Activated naive CD4-positive, alpha-beta T cell (primary cell): ENCODE measurements at regions not wholly inside any gene's neighbourhood (a gene's known extent, or its start where the extent isn't known, plus 50 kb on each side); places are given as distances from the start of the nearest gene placed in this dataset.

ENCODE experiments used
- DNase-seq, 4 experiments: peaks; one replicate each; lab custom pipeline; 2025; lab: John Stamatoyannopoulos, UW

DNA sequence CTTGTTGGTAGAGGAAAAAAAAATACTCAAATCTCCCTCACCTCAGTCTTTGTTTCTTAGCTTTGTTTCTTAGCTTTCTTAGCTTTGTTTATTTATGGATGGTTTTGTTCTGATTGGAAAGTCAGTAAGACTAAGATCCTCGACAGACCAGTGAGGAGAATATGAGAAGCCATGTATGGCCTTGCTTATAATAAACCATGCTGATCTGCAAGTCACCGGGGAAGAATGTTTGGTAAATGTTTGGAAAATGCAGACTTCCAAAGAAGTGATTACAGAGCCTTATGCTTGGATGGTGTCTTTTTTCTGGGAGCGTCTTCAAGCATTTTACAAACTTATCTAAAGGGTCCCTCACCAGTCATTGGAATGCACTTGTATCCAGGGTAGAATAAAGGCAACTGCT lies 90.1 kb upstream of the NOCT start:
- DNase-seq: no peak

DNA sequence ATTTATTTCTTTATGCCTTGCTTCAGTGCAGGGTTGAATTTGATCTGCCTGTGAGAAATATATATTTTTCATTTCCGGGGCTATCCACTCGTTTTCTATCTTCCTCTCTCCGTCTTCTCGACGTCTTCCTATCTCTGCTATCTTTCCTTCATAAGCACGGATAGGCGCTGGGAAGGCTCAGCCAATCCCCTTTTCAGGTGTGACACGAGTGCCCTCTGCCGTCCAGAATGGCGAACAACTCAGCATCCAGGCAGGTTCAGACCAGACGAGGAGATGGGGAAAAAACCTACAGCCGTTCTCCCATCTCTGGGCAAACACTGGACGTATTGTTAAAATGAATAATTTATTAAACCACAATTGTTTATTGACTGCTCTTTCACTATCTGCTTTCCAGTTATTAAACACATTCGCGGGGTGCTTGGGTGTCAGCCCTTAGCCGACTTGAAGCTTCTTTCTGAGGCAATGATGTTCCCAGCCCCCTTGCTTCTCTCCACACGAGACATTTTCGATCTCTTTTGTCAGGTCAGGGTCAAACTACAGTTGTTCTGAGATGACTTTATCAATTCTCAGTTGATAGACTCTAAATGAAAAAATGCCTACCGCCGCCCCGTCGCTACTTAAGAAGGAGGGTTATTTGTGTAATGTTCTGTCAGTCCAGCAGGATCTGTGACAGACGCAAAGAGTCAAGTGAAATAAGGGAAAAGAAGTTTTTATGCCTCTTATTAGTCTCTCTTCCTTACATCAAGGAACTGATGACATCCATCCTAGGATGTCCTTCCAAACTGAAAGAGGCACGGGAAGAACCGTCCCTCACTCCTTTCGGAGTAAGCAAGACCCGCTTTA lies 96.3 kb upstream of the NOCT start:
- DNase-seq: no peak

DNA sequence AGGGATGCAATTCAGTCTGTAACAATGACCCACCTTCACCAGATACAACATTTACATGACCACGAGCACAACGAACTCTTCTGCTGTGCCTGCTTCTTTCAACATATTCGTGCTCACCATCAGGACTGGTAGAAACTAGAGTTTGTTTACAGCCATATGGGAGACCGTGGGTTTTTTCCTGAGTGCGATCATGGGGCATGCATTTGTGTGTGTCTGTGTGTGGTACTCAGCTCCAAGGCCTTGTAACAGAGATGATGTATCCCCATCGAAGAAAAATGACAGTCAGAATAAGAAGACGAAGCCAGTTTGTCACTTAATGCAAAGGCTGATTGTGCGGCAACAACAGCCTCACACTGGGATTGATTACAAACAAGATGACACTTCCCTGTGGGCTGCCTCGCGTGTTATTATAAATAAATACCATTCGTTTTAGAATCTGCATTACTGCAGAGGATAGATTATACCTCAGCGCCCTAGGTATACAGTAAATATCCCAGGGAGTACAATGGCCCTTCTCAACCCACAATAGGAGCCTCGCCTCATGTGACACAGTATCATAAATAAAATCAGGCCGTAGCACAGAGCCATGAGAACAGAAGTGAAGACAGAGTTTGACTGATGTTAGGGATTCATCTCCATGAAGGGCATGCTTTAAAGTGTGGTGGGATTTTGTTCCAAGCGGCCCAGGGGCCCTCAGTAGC lies 97.3 kb upstream of the NOCT start:
- DNase-seq: no peak

DNA sequence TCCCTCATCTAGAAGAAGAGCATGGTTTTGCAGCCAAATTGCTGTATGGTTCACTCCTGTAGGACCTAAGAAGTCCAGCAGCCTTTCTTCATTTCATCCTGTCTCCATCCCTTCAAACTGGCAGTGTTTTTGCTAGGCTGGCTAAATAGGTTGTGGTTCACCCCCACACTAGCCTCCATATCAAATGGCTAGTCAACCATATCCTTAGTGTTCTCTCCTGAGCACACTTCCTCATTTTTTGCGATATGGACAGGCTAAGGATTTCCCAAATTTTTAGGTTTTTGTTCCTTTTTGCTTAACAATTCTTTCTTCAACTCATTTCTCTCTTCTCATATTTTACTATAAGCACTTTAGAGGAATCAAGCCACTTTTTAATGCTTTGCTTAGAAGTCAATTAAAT lies 98.8 kb upstream of the NOCT start:
- no peak for DNase-seq

DNA sequence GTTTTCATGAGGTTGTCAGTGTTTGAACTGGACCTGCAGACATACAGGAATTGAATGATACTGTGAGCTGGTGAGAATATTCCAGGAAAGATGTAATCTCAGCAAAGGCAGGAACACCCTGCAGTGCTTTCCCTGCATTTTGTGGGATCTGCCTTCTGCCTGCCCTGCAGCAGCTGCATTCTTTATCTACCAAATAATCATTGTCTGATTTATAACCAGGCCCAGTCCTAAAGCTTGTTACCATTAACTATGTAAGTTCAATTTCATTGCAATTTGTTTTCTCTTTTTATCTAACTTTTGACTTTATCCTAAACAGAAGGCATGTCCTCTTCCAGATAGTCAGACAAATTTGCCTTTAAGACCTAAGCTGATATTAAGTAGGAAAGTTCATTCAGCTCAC lies 99.8 kb upstream of the NOCT start:
- no peak for DNase-seq

DNA sequence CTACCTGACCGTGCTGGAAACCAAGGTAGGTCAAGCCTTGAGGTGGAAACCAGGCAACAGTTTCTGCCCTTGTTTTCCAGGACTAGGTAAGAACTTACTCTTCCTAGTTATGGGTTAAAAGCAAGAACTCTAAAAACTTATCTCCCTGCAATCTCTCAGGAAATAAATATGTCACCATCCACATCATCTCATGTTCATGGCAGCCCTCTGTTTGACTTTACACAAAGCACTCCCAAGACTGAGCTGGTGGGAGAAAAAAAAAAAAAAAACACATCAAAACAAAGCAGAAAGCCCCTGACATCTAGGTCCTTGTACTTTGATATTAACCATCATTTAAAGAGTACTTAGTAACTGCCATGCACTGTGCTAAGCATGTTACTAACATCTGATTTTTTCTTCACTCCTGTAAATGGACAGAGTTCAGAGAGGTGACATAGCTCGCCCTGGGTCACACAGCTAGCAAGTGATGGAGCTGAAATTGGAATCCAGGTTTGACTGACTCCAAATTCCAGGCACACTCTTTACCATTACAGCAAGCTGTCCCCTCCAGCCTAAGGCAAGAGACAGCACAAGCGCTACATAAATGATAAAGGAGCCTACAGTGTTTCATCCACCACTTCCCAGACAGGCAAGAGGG lies 102.8 kb upstream of the NOCT start:
- DNase-seq: no peak

DNA sequence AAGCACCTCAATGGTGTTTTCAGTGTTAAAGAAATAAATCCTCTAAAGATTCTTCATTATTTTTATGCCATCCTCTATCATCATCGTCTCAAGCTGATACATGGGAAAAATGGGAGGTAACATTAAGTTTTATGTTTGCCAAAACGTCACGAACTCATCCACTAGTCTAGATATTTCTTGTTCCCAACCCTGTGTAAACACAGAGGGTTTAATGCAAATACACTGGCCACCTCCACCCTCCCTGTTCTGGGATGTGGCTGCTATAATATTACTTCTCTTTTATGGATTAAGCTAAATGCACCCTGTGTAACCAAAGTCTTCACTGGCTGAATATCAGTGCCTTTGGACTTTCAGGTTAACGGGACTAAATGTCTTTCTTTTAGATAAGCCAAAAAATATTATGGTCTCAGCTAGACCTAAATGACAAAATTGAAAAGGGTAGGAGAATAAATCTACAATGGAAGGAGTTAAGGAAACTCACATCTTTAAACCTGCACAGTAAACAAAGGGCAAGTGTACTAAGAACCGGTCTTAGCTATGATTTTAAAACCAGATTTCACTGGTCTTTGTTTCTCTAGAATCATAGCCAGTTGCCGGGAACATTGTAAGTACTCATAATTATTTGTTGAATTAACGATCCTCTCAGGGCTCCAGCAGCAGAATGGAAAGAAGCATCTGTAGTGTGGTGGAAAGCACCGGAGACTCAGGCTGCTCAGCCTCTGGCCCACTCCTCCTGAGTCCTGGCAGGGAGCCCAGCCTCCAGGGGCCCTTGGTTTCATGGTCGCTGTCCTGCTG lies 103.5 kb upstream of the NOCT start:
- no peak for DNase-seq

DNA sequence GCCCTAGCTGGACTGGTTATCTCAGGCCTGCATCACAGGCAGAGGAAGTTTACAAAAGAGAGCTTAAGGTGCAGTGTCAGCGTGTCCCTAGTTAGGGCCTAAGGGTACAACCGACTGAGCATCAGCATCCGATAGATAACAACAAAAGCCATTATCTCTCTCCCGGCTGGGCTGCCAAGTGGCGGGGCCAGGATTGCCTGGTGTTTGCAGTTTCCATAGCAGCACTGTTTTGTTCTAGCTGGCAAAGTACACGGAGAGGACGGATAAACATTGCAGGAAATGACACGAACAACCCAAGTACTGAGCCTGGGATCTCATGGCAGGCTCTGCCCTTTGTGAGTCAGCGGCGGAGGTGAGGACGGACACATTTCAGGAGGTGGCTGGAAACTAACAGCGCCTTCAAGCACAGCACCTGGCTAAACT lies 104.7 kb upstream of the NOCT start:
- no peak for DNase-seq

DNA sequence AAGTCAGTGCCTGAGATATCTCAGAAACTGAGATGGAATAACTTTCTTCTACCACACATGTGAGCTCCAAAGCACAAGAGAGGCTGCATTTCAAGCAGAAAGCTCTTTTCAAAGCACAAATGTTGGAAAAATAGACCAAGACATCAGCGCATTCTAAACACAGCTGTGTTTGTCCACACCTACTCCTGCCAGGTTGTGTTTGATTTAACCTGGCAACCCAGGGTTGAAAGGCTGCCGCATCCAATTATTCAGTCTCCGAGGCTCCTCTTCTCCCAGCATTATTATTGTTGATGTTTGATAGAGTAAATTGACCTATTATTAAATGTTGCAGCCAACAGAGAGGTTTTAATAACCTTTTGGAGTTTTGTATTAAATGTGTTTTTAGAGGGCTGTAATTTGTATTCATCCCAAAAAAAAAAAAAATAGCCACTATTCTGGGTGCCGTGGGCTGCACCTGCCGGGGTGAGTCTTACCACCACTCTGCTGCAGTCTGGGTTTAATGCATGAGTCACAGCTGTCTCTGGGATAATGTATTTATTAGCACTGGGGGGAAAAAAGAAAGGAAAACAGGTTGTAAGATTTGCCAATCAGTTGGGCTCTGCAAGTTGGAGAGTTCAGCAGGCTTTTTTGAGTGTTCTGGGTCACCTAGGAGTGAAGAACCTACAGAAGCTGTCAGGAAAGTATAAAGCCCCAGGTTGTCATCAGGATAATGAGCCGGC lies 105.2 kb upstream of the NOCT start:
- DNase-seq: no peak

DNA sequence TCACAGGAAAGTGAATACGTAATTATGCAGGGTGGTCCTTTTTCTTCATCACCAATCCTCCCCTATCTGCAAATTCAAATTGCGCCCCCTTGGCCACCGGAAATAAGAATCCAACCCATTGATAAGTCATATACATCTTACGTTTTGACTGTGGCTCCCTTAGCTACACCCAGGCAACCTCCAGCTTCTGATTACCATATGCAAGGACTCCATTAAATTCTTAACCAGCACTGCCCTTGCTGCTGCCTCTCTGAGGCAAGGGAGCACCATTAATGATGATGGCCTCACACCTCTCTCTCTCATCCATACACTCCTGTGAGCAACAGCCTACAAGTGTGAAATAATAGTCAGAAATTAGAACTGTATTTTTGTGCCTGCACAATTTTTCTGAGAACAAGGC lies 106.0 kb upstream of the NOCT start:
- no peak for DNase-seq

DNA sequence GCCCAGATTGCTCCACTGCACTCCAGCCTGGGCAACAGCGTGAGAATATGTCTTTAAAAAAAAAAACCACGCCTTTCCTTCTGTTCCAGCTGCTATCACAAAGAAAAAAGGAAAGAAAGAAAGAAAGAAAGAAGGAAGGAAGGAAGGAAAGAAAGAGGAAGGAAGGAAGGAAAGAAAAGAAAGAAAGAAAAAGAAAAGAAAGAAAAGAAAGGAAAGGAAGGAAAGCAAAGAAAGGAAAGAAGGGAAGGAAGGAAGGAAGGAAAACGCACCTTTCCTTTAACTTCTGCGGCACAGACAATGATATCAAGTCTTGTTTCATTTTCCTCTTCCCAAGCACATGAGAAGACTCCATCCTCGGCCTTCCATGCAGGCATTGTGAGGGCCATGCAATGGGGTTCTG lies 107.4 kb upstream of the NOCT start:
- DNase-seq: no peak

DNA sequence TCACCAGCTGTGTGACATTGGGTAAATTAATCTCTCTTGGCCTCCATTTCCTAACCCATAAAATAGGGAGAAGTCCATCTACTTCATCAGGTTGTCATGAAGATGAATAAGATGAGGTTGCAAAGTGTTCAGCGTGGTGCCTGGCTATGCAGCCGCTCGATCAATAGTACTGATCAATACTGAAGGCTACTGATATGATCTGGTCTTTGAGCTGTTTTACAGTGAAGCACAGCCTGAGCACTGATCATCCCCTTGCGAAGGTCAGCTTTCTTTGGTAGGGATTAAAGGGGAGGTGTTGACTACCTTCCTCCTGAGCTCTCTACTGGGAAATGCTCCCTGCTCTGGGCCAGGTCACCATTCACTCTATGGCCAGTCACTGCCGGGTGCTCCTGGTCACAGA lies 108.4 kb upstream of the NOCT start:
- no peak for DNase-seq

DNA sequence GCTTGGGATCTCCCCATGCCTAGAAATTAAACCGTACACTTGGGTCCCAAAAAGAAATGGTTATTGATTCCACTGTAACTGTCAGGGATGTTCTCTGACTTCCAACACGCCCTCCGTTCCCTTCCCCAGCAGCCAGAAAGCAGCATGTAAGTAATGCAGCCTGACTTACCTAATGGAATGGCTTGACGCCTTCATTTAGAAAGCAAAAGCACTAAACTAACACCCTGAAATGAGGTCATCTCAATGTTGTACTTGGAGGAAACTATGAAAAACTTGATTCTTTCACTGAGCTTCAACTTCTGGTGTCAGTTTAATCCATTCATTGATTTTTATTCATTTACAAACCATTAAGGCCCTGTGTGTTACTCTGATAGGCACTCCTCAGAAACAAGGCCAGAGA lies 110.8 kb upstream of the NOCT start:
- no peak for DNase-seq

DNA sequence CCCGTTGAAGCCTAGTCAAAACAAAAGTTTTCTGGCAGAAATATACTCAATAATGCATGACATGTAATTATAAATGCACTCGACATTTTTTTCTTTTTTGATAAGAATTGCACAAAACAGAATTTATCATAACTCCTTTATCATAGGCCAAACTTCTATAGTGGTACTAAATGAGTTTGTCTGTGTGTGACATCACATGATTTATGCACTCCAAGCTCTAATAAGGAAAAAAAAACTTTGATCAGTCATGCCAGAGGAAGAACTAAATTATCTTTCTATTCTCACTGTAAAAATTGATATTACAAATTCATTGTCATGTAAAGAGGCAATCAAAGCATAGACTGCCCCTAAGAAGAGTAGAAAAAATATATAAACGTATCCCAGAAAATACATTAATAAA lies 112.4 kb upstream of the NOCT start:
- no peak for DNase-seq

DNA sequence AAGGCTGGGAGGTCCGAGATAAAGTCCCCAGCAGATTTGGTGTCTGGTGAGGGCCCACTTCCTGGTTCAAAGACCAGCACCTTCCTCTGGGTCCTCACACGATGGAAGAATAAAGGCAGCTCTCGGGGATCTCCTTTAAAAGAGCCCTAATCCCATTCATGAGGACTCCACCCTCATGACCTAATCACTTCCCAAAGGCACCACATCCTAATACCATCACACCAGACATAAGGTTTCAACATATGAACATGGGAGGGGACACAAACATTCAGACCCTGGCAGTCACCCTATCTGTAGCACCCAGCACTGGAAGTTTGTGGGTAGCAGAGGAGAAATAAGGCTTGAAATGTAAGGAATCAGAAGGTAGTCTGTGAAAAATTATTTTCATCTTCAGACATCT lies 112.9 kb upstream of the NOCT start:
- no peak for DNase-seq

DNA sequence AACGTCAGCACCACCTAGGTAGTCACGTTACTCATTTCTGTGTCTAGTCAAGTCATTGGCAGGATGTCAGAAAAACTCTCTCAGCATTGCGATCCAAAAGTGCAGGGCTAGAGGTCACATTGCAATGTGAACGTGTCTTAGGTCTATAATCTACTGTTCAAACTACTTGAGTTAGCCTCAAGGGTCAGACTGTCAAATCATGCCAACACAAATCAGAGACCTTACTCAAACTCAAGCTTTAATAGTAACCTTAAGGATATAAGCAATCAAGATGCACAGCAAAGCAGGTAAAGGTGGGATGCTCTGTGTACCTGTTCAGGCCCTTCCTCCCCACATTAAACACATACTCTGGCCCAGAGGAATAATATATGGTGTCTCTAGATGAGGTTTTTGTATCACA lies 114.4 kb upstream of the NOCT start:
- DNase-seq: no peak

DNA sequence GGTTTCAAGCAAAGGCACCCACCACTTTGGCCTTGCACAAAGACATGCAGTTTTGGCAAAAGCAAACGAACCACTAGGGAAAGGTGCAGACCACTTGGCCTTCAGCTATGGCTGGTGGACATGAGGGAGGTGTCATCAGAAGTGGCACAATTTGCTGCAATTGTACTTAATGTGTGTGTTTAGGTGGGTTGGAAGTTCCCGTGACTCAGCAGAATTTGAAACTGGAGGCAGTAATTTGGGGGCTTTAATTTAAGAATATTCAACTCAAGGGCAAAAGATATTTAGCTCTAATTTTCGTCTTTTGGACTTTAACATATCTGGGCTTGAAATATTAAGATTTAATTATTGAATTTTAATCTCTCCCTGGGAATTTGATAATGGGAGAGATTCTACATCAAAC lies 115.6 kb upstream of the NOCT start:
- DNase-seq: no peak

DNA sequence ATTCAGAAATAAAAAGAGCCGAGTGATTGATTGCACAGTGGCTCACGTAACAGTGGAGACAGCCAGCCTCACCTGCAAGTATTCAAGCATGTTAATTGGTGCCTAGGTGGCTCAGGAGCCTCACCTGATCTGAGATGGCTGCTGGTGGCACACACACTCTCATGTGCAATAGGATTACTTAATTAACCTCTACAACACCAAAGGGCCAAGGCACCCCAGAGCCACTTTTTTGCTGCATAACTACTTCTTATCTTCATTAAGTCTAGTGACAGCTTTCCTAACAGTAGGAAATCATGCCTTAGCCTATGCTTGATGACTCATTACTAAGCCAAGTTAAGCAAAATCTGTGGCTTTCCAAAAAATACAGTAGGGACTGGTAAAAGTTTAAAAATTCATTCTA lies 117.3 kb upstream of the NOCT start:
- no peak for DNase-seq

DNA sequence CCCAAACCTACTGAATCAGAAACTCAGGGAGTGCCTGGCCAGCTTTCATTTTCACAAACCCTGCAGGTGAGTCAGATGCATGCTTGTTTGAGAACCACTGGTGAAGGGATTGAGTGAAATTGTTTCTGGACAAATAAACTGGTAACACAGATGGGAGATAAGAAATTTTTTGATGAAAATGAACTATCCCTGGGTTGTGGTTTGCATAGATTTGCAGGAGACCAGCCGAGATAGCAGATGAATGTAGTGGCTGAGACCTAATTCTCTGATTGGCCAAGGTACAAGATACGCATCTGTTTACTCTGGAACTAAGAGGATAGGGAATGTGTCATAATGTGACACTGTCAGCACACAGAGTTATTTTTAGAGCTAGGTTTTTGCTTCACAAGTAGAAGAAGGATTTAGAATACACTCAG lies 117.8 kb upstream of the NOCT start:
- no peak for DNase-seq

DNA sequence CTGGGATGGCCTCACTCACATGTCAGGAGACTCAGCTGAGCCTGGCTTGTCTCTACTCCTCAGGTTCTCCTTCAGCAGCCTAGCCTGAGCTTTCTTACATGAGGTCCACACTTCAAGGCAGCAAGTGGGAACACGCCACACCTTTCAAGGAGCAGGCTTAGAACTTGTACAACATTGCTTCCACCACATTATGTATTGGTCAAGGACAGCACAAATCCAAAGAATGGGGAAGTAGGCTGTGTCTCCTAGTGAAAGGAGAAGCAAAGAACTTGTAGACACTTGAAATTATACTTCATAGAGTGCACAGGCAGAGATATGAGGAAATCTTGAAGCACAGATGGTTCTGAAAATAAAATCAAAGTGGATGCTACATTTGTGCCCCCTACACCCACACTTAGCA lies 120.9 kb upstream of the NOCT start:
- DNase-seq: no peak

DNA sequence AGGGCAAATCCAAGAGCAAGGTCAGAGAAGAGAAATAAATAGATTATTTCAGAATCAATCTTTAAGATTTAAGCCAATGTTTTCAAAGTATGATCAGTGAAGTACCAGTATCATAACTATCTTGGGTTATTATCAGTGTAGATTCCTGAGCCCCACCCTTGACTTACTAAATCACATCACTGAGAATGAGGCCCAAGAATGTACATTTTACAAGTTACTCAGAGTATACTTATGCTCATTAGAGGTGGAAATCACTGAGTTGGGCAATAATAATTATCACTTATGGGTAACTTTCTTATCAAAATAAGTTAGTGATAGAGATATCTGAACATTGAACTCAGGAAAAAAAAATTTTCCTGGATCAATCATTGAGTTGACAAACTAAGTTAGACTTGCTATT lies 121.6 kb upstream of the NOCT start:
- DNase-seq: no peak
